ENCODE measurements at regions not wholly inside any gene's neighbourhood (a gene's known extent, or its start where the extent isn't known, plus 50 kb on each side); places are given as distances from the start of the nearest gene placed in this dataset.

DNA sequence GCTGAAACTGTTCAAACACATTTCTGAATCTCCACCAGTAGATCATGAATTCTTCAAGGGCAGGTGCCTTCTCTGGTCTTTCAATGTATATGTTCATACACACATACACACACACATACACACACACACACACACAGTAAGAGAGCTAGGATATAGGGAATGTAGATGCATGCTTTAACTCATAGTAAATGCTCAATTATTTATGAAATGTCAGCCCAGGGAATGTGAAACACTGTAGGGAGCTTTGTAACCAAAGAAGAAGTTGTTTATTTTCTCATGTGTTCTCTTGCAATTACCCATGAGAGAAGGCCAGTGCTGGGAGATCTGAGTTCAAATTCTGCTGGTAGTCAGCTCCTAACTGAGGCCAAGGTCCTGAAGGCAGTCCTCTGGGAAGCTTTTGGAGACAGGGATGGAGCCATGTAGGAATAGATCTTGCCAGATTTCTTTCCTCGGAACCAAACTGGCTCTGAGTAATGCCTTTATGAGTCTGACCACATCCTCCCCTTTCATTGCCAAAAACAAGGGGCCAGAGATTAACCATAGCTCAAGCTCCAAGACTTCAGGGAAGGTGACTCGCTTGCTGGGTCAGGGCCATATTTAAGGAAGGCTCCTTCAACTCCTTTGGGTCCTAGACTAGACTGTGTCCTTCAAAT, 487.0 kb upstream of the TNC start:
- Histone ChIP-seq H3K4me3 (no peak overlapping the region), H3K9me3 (ENCODE audit: low read depth) (no peaks in the 10 kb centered on the region), H2AFZ (no peak overlapping the region), H3K4me1 (ENCODE audit: insufficient read depth) (no peaks in the 10 kb centered on the region), H3K9me2 (replicated peaks; ENCODE audit: insufficient read depth) (no peaks in the 10 kb centered on the region), H3K36me3 (replicated peaks; ENCODE audit: insufficient read depth, low read depth) (no peaks in the 10 kb centered on the region), H3K27ac (no peak overlapping the region), H3K79me2 (no peaks in the 10 kb centered on the region), H4K20me1 (ENCODE audit: insufficient read depth, poor library complexity, severe bottlenecking) (no peaks in the 10 kb centered on the region), H3K4me2 (no peak overlapping the region), H3K27me3 (no peaks in the 10 kb centered on the region)
- no peak for TF ChIP-seq EZH2phosphoT487 (IDR thresholded peaks at IDR 0.05; ENCODE audit: low read depth, severe bottlenecking, unreplicated experiment)
- no peak for TF ChIP-seq EZH2 (IDR thresholded peaks at IDR 0.05; ENCODE audit: borderline replicate concordance)
- DNase-seq (ENCODE audit: low spot score): no peak
- WGBS (ENCODE audit: low lambda C conversion rate, missing lambda C conversion rate): 93% methylated on average over 2 of the region's 2 CpGs

DNA sequence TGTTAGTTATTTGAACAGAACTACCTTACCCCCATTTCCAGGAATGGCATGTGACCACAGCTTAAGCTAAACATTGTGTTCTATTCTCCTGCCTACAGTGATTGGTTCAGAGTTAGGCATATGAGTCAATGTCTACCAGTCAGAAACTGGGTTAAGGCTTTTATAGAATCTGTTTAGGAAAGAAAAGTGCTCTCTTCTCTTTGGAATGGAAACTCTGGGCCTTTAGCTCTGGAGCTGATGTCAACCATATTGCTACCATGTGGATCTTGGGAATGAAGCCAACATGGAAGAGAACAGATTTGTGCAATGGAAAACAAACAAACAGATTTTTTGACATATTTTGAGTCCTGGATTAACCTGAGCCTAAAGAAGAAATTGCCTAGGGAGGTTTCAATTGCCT, 488.9 kb upstream of the TNC start:
- no peaks in the 10 kb centered on the region for H3K9me2 ChIP-seq (replicated peaks; ENCODE audit: insufficient read depth)
- no peak for DNase-seq (ENCODE audit: low spot score)
- no peaks in the 10 kb centered on the region for H3K36me3 ChIP-seq (replicated peaks; ENCODE audit: insufficient read depth, low read depth)
- H3K4me3 ChIP-seq: no peak overlapping the region
- no peak overlapping the region for H3K4me2 ChIP-seq
- H3K27me3 ChIP-seq: no peaks in the 10 kb centered on the region
- no peak overlapping the region for H3K27ac ChIP-seq
- H3K9me3 ChIP-seq (ENCODE audit: low read depth): no peaks in the 10 kb centered on the region
- no peaks in the 10 kb centered on the region for H3K79me2 ChIP-seq
- H4K20me1 ChIP-seq (ENCODE audit: insufficient read depth, poor library complexity, severe bottlenecking): no peaks in the 10 kb centered on the region
- H2AFZ ChIP-seq: no peak overlapping the region
- H3K4me1 ChIP-seq (ENCODE audit: insufficient read depth): no peaks in the 10 kb centered on the region
- TF ChIP-seq, protein P1, sequence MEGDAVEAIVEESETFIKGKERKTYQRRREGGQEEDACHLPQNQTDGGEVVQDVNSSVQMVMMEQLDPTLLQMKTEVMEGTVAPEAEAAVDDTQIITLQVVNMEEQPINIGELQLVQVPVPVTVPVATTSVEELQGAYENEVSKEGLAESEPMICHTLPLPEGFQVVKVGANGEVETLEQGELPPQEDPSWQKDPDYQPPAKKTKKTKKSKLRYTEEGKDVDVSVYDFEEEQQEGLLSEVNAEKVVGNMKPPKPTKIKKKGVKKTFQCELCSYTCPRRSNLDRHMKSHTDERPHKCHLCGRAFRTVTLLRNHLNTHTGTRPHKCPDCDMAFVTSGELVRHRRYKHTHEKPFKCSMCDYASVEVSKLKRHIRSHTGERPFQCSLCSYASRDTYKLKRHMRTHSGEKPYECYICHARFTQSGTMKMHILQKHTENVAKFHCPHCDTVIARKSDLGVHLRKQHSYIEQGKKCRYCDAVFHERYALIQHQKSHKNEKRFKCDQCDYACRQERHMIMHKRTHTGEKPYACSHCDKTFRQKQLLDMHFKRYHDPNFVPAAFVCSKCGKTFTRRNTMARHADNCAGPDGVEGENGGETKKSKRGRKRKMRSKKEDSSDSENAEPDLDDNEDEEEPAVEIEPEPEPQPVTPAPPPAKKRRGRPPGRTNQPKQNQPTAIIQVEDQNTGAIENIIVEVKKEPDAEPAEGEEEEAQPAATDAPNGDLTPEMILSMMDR (IDR thresholded peaks at IDR 0.05; ENCODE audit: poor library complexity): no peak
- TF ChIP-seq EZH2 (IDR thresholded peaks at IDR 0.05; ENCODE audit: borderline replicate concordance) (no peak), EZH2phosphoT487 (IDR thresholded peaks at IDR 0.05; ENCODE audit: low read depth, severe bottlenecking, unreplicated experiment) (no peak)

DNA sequence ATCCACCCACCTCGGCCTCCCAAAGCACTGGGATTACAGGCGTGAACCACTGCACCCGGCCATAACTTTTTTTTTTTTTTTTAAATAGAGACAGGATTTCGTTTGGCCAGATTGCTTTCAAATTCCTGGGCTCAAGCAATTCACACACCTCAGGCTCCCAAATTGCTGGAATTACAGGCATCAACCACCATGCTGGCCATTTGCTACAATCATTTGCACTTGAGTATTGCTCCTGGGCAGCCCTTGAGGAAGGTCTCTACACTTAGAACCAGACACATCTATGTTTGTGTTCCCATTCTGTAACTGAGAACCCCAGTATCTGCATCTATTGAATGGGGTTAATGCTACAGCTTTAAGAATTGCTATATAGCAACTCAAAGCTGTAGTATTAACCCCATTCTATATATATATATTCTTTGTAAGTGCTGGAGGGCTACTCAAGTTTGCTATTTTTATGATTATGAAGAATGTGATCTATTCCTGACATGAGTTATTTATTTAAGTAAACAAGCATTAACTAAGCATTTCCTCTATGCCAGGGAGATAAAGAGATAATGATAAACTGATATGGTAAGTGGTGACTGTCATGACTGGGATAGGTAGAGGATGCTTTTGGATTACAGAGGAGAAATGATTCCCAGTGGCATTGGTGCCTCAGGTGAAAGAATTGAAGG, 496.5 kb upstream of the TNC start:
- no peak overlapping the region for H2AFZ ChIP-seq
- DNase-seq (ENCODE audit: low spot score): no peak
- H4K20me1 ChIP-seq (ENCODE audit: insufficient read depth, poor library complexity, severe bottlenecking): no peaks in the 10 kb centered on the region
- no peaks in the 10 kb centered on the region for H3K9me2 ChIP-seq (replicated peaks; ENCODE audit: insufficient read depth)
- H3K36me3 ChIP-seq (replicated peaks; ENCODE audit: insufficient read depth, low read depth): no peaks in the 10 kb centered on the region
- H3K4me3 ChIP-seq: no peak overlapping the region
- TF ChIP-seq EZH2phosphoT487 (IDR thresholded peaks at IDR 0.05; ENCODE audit: low read depth, severe bottlenecking, unreplicated experiment): no peak
- no peak for TF ChIP-seq EZH2 (IDR thresholded peaks at IDR 0.05; ENCODE audit: borderline replicate concordance)
- TF ChIP-seq, protein P1 (IDR thresholded peaks at IDR 0.05; ENCODE audit: poor library complexity): no peak
- no peaks in the 10 kb centered on the region for H3K4me1 ChIP-seq (ENCODE audit: insufficient read depth)
- H3K9me3 ChIP-seq (ENCODE audit: low read depth): no peaks in the 10 kb centered on the region
- H3K4me2 ChIP-seq: no peak overlapping the region
- H3K27me3 ChIP-seq: no peaks in the 10 kb centered on the region
- 85% methylated on average over 4 of the region's 4 CpGs for WGBS (ENCODE audit: low lambda C conversion rate, missing lambda C conversion rate)
- no peak overlapping the region for H3K27ac ChIP-seq
- H3K79me2 ChIP-seq: no peaks in the 10 kb centered on the region

DNA sequence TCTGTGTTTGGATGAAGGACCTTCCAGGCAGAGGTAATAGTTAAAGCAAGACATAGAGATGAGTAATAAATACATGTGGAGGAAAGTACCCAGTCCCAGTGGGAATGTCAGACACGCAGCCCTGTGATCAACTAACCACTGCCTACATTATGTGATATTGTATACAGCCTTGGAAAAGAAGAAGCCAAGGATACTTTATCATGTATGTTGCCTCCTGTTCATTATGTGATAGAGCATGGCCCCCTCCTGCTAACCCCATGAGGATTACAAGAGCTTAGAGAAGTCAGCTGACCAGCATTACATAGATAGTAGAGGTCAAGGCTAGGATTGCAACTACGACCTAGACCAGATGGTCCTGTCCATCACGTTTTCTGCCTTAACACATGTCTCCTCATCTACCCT, 497.0 kb upstream of the TNC start:
- no peak for TF ChIP-seq EZH2 (IDR thresholded peaks at IDR 0.05; ENCODE audit: borderline replicate concordance)
- no peak for TF ChIP-seq EZH2phosphoT487 (IDR thresholded peaks at IDR 0.05; ENCODE audit: low read depth, severe bottlenecking, unreplicated experiment)
- TF ChIP-seq, protein P1 (IDR thresholded peaks at IDR 0.05; ENCODE audit: poor library complexity): no peak
- H2AFZ ChIP-seq: no peak overlapping the region
- no peaks in the 10 kb centered on the region for H4K20me1 ChIP-seq (ENCODE audit: insufficient read depth, poor library complexity, severe bottlenecking)
- no peak overlapping the region for H3K27ac ChIP-seq
- H3K27me3 ChIP-seq: no peaks in the 10 kb centered on the region
- no peak for DNase-seq (ENCODE audit: low spot score)
- H3K4me2 ChIP-seq: no peak overlapping the region
- H3K79me2 ChIP-seq: no peaks in the 10 kb centered on the region
- no peaks in the 10 kb centered on the region for H3K9me3 ChIP-seq (ENCODE audit: low read depth)
- H3K9me2 ChIP-seq (replicated peaks; ENCODE audit: insufficient read depth): no peaks in the 10 kb centered on the region
- WGBS (ENCODE audit: low lambda C conversion rate, missing lambda C conversion rate): 56% methylated on average over 3 of the region's 3 CpGs
- H3K4me1 ChIP-seq (ENCODE audit: insufficient read depth): no peaks in the 10 kb centered on the region
- no peak overlapping the region for H3K4me3 ChIP-seq
- H3K36me3 ChIP-seq (replicated peaks; ENCODE audit: insufficient read depth, low read depth): no peaks in the 10 kb centered on the region
